IMR-90 (cell line): ENCODE measurements at regions not wholly inside any gene's neighbourhood (a gene's known extent, or its start where the extent isn't known, plus 50 kb on each side); places are given as distances from the start of the nearest gene placed in this dataset.

Source experiments
- ATAC-seq: fragments of 200-7000 bp; cut with Tn5 transposase; 2 replicates; pipeline ENCODE4 v1.9.1; 2020; ENCODE audit warnings: low read depth, mild to moderate bottlenecking, moderate library complexity
- BruUV-seq: library from RNA; stranded (reverse); fragments of 400-500 nt; replicated peaks from 2 replicates; lab custom pipeline; 2021; lab: Mats Ljungman, UMichigan
- CTCF ChIA-PET: fragments of 300-600 bp; formaldehyde crosslinking; extraction: SDS; loops from one replicate; lab custom pipeline; 2021; ENCODE audit warnings: antibody characterized with exemption; lab: Yijun Ruan, JAX
- POLR2A ChIA-PET: fragments of 300-600 bp; sonication (Branson Sonifier 250); formaldehyde crosslinking; loops from one replicate; lab custom pipeline; 2022; ENCODE audit warnings: antibody characterized with exemption; ENCODE audit not compliant: unreplicated experiment; lab: Charles Lee
- DNase-seq: peaks from one replicate; pipeline ENCODE4 v3.0.0; 2013
- H2AFZ ChIP-seq: replicated peaks from 2 replicates; pipeline ENCODE3; 2013; ENCODE audit warnings: low read length, mild to moderate bottlenecking; ENCODE audit not compliant: poor library complexity
- H2AK5ac ChIP-seq: 2 replicates; pipeline ENCODE4 v1.6.1; 2013; ENCODE audit warnings: low read depth, low read length, inconsistent platforms
- H2AK9ac ChIP-seq: replicated peaks from 2 replicates; pipeline ENCODE3; 2013; ENCODE audit warnings: mild to moderate bottlenecking, low read depth, low read length, moderate library complexity; ENCODE audit not compliant: poor library complexity
- H2BK120ac ChIP-seq: 2 replicates; pipeline ENCODE4 v1.6.1; 2013; ENCODE audit warnings: low read depth, low read length, inconsistent platforms
- H2BK15ac ChIP-seq: 3 replicates; pipeline ENCODE4 v1.6.1; 2013; ENCODE audit warnings: low read depth, low read length, inconsistent platforms
- H2BK20ac ChIP-seq: 2 replicates; pipeline ENCODE4 v1.6.1; 2013; ENCODE audit warnings: low read depth, mild to moderate bottlenecking, inconsistent platforms, low read length, moderate library complexity
- H2BK5ac ChIP-seq: 2 replicates; pipeline ENCODE4 v1.6.1; 2013; ENCODE audit warnings: mild to moderate bottlenecking, low read depth, low read length, inconsistent platforms; ENCODE audit not compliant: poor library complexity, severe bottlenecking
- H3K14ac ChIP-seq: replicated peaks from 2 replicates; pipeline ENCODE4 v1.6.1; 2013; ENCODE audit warnings: low read depth, low read length, inconsistent platforms
- H3K18ac ChIP-seq: 2 replicates; pipeline ENCODE4 v1.6.1; 2013; ENCODE audit warnings: low read depth, low read length, control low read depth
- H3K23ac ChIP-seq: 2 replicates; pipeline ENCODE4 v1.6.1; 2013; ENCODE audit warnings: low read depth, low read length, inconsistent platforms
- H3K27ac ChIP-seq: 2 replicates; pipeline ENCODE4 v1.5.1; 2013; ENCODE audit warnings: mild to moderate bottlenecking, control low read depth, low read length; ENCODE audit not compliant: insufficient read depth
- H3K27me3 ChIP-seq: 2 replicates; pipeline ENCODE4 v1.6.1; 2013; ENCODE audit warnings: low read length; ENCODE audit not compliant: control insufficient read depth, insufficient read depth
- H3K36me3 ChIP-seq: 2 replicates; pipeline ENCODE4 v1.6.1; 2013; ENCODE audit warnings: low read length, mixed read lengths; ENCODE audit not compliant: control insufficient read depth, insufficient read depth
- H3K4ac ChIP-seq: 2 replicates; pipeline ENCODE4 v1.6.1; 2013; ENCODE audit warnings: low read depth, low read length, inconsistent platforms
- H3K4me1 ChIP-seq: 2 replicates; pipeline ENCODE4 v1.6.1; 2013; ENCODE audit warnings: low read length, mixed read lengths; ENCODE audit not compliant: control insufficient read depth, insufficient read depth
- H3K4me2 ChIP-seq: 2 replicates; pipeline ENCODE4 v1.6.1; 2013; ENCODE audit warnings: low read depth, mild to moderate bottlenecking, control low read depth, low read length, moderate library complexity
- H3K4me3 ChIP-seq: 2 replicates; pipeline ENCODE4 v1.5.1; 2013; ENCODE audit warnings: low read depth, mild to moderate bottlenecking, control low read depth, low read length, moderate library complexity; ENCODE audit not compliant: insufficient read depth
- H3K56ac ChIP-seq: 2 replicates; pipeline ENCODE4 v1.6.1; 2013; ENCODE audit warnings: low read length, inconsistent platforms; ENCODE audit not compliant: insufficient read depth; ENCODE audit errors: extremely low read depth
- H3K79me1 ChIP-seq, 2 experiments: 2 replicates each; pipeline ENCODE4 v1.6.1; 2013; ENCODE audit warnings: low read length in 2 of 2, inconsistent platforms in 1 of 2, low read depth in 1 of 2
- H3K9ac ChIP-seq: 2 replicates; pipeline ENCODE4 v1.6.1; 2013; ENCODE audit warnings: low read depth, low read length, control low read depth
- H3K9me1 ChIP-seq: 2 replicates; pipeline ENCODE4 v1.6.1; 2013; ENCODE audit warnings: low read length, inconsistent platforms; ENCODE audit not compliant: insufficient read depth
- H3K9me3 ChIP-seq: 2 replicates; pipeline ENCODE4 v1.6.1; 2013; ENCODE audit warnings: low read length; ENCODE audit not compliant: control insufficient read depth, insufficient read depth
- H4K20me1 ChIP-seq: 2 replicates; pipeline ENCODE4 v1.6.1; 2013; ENCODE audit warnings: low read length, inconsistent platforms; ENCODE audit not compliant: insufficient read depth
- H4K5ac ChIP-seq: 2 replicates; pipeline ENCODE4 v1.6.1; 2013; ENCODE audit warnings: mild to moderate bottlenecking, low read depth, low read length, control low read depth
- H4K8ac ChIP-seq, 2 experiments: 2 replicates each; pipeline ENCODE4 v1.6.1; 2013; ENCODE audit warnings: low read depth in 2 of 2, low read length in 2 of 2, control low read depth in 1 of 2, inconsistent platforms in 1 of 2
- H4K91ac ChIP-seq: 2 replicates; pipeline ENCODE4 v1.6.1; 2013; ENCODE audit warnings: low read depth, low read length, inconsistent platforms; ENCODE audit not compliant: insufficient read depth
- CEBPB ChIP-seq: IDR thresholded peaks from 2 replicates; pipeline ENCODE4 v1.6.1; 2012; ENCODE audit warnings: low read depth, low read length, improper control_type of control experiment
- MAFK ChIP-seq: IDR thresholded peaks from 2 replicates; pipeline ENCODE4 v1.6.1; 2012; ENCODE audit warnings: low read depth, low read length, improper control_type of control experiment
- NFE2L2 ChIP-seq: fragments of 150-350 bp; IDR thresholded peaks from 2 replicates; pipeline ENCODE4 v1.6.1; 2016; ENCODE audit warnings: low read depth, mild to moderate bottlenecking, low read length
- RCOR1 ChIP-seq: IDR thresholded peaks from 2 replicates; pipeline ENCODE4 v1.6.1; 2012; ENCODE audit warnings: mild to moderate bottlenecking, low read length, improper control_type of control experiment; ENCODE audit not compliant: insufficient replicate concordance
- WGBS, 2 experiments: methylation state at CpG; one replicate each; pipeline versions ENCODE4 v1.1.5 to v1.1.7; 2013; ENCODE audit warnings: missing lambda C conversion rate in 2 of 2; ENCODE audit not compliant: insufficient read length in 1 of 2; ENCODE audit errors: extremely low coverage in 2 of 2; 5-methylcytosine and 5-hydroxymethylcytosine counted together
- dilution Hi-C: fragments of 300-500 bp; cut with HindIII; formaldehyde crosslinking; loops from one replicate; pipeline ENCODE4 v1.14.3; 2018; ENCODE audit warnings: low sequenced_read_pairs; ENCODE audit not compliant: unreplicated experiment
- in situ Hi-C: fragments of 300-500 bp; cut with MboI; formaldehyde crosslinking; loops from 3 replicates; pipeline ENCODE4 v1.14.3; 2019; ENCODE audit warnings: low sequenced_read_pairs, inconsistent platforms, mixed read lengths
- intact Hi-C: fragments of 100-400 bp; cut with micrococcal nuclease; formaldehyde crosslinking; loops from 2 replicates; pipeline ENCODE4 v1.10.0; 2022

GRCh38 chr6:140370976-140371870, 996.8 kb upstream of the CITED2 start:
- CTCF ChIA-PET: interaction anchor here (0.6 to 1.1 kb wide), 5 partner anchors 15 to 994 kb away, joined by 3 read pairs; no protein-coding TSS in a partner anchor
- Histone ChIP-seq H4K8ac (no peak overlapping the region; a peak in 2 of 4 replicates), H3K9ac (no peak overlapping the region), H3K4ac (no peak overlapping the region), H3K23ac (no peak overlapping the region), H2AFZ (no peak overlapping the region), H2AK5ac (no peak overlapping the region), H3K36me3 (no peaks in the 10 kb centered on the region), H2AK9ac (no peak overlapping the region), H3K9me1 (peaks cover 3% of the 10 kb centered on the region; the same call in 1 of the 2 replicates), H3K4me3 (no peak overlapping the region), H3K4me1 (peaks cover 4% of the 10 kb centered on the region; the same call in 1 of the 2 replicates), H4K91ac (0 out of 2 replicates have a peak overlapping the region, but pooled peaks have one; percentile 31), H3K79me1 (no peaks in the 10 kb centered on the region), H3K14ac (no peak overlapping the region; the same call in 1 of the 2 replicates), H3K18ac (no peak overlapping the region), H2BK15ac (no peak overlapping the region), H3K4me2 (no peak overlapping the region; the same call in 1 of the 2 replicates), H4K5ac (no peak overlapping the region; the same call in 1 of the 2 replicates), H2BK120ac (peak overlapping the region; percentile 19; the same call in 1 of the 2 replicates), H4K20me1 (no peaks in the 10 kb centered on the region), H3K27ac (no peak overlapping the region), H3K9me3 (no peaks in the 10 kb centered on the region), H3K27me3 (no peaks in the 10 kb centered on the region), H2BK20ac (peak overlapping the region; percentile 3; the same call in 1 of the 2 replicates), H2BK5ac (peak overlapping the region; percentile 18), H3K56ac (no peak overlapping the region)
- in situ Hi-C loops (no loop called here), intact Hi-C loops (no loop called here), dilution Hi-C loops (no loop called here)
- WGBS, 2 experiments: no CpG with 5 or more reads among the region's 2 CpGs
- POLR2A ChIA-PET: no interaction called here
- no TSS peak for BruUV-seq
- DNase-seq (no peak), ATAC-seq (no peak)
- TF ChIP-seq NFE2L2: peak; percentile 65
- TF ChIP-seq CEBPB: no peak
- peak; percentile 41; the same call in 1 of the 2 replicates for TF ChIP-seq MAFK
- TF ChIP-seq RCOR1: no peak
